Tibial artery (tissue), 4 donors: ENCODE measurements at regions not wholly inside any gene's neighbourhood (a gene's known extent, or its start where the extent isn't known, plus 50 kb on each side); places are given as distances from the start of the nearest gene placed in this dataset.

ENCODE experiments used
- DNase-seq, 2 donors: peaks; one replicate each; pipeline ENCODE4 v3.0.0-alpha.2; 2019
- H3K27ac ChIP-seq, 2 donors: fragments of 200-600 bp; sonication (generic) in 1 of 2; 1 replicate in 1 of 2; 2 replicates in 1 of 2; pipeline ENCODE4 v1.5.1; 2018 to 2019; ENCODE audit warnings: mild to moderate bottlenecking in 1 of 2
- H3K27me3 ChIP-seq, 2 donors: fragments of 200-600 bp; sonication (generic) in 1 of 2; one replicate each; pipeline versions ENCODE4 v1.5.1 to v1.6.0; 2016 to 2019
- H3K36me3 ChIP-seq, 3 donors: fragments of 200-600 bp; sonication (generic) in 2 of 3; one replicate each; pipeline ENCODE4 v1.5.1; 2016 to 2019; ENCODE audit warnings: mild to moderate bottlenecking in 2 of 3
- H3K4me1 ChIP-seq, 4 donors: fragments of 200-600 bp; sonication (generic) in 2 of 4; 1 replicate in 3 of 4; 2 replicates in 1 of 4; pipeline ENCODE4 v1.5.1; 2016 to 2019
- H3K4me3 ChIP-seq, 2 donors: fragments of 200-600 bp; sonication (generic) in 1 of 2; 1 replicate in 1 of 2; 2 replicates in 1 of 2; pipeline ENCODE4 v1.5.1; 2018 to 2019; ENCODE audit warnings: mild to moderate bottlenecking in 2 of 2
- H3K9me3 ChIP-seq, 3 donors: fragments of 200-600 bp; sonication (generic) in 1 of 3; one replicate each; pipeline ENCODE4 v1.5.1; 2016 to 2019
- CTCF ChIP-seq, 2 experiments: fragments of 200-600 bp in 1 of 2; fragments of 450-650 bp in 1 of 2; IDR thresholded peaks; one replicate each; pipeline ENCODE4 v1.5.1; 2017 to 2019; ENCODE audit warnings: antibody characterized with exemption in 2 of 2, mild to moderate bottlenecking in 1 of 2, moderate library complexity in 1 of 2
- intact Hi-C: fragments of 100-400 bp; cut with DNase I; formaldehyde crosslinking; loops from one replicate; pipeline ENCODE4 v1.15.0; 2023; ENCODE audit warnings: low total_unique reads

- peaks cover 0 to 6% (median 0%) of the 10 kb centered on the region in 3 donors for H3K36me3 ChIP-seq
- intact Hi-C loops: no loop called here
- no peak for TF ChIP-seq CTCF (IDR thresholded peaks at IDR 0.05)
- H3K27ac ChIP-seq: no peak overlapping the region
- peaks cover 0 to 10% (median 0%) of the 10 kb centered on the region in 4 donors for H3K4me1 ChIP-seq
- no peaks in the 10 kb centered on the region for H3K9me3 ChIP-seq
- no peak for DNase-seq
- H3K4me3 ChIP-seq: no peak overlapping the region
- no peaks in the 10 kb centered on the region for H3K27me3 ChIP-seq
Measured at GRCh38 chr4:20590849-20591248, 109.4 kb upstream of the PACRGL start.

- no peak overlapping the region for H3K27ac ChIP-seq
- H3K4me1 ChIP-seq: peaks cover 0 to 4% (median 0%) of the 10 kb centered on the region in 4 donors
- H3K36me3 ChIP-seq: peaks cover 0 to 6% (median 0%) of the 10 kb centered on the region in 3 donors
- no peaks in the 10 kb centered on the region for H3K27me3 ChIP-seq
- no peaks in the 10 kb centered on the region for H3K9me3 ChIP-seq
- TF ChIP-seq CTCF (IDR thresholded peaks at IDR 0.05): no peak
- intact Hi-C loops: no loop called here
- no peak overlapping the region for H3K4me3 ChIP-seq
- DNase-seq: no peak
Measured at GRCh38 chr4:20591571-20591970, 108.7 kb upstream of the PACRGL start.

- no peak for TF ChIP-seq CTCF (IDR thresholded peaks at IDR 0.05)
- no peak for DNase-seq
- intact Hi-C loops: no loop called here
Measured at GRCh38 chr4:20592013-20592412, 108.2 kb upstream of the PACRGL start.

GRCh38 chr4:20592663-20593062 lies 107.6 kb upstream of the PACRGL start:
- H3K27ac ChIP-seq: no peak overlapping the region
- peaks cover 0 to 7% (median 1%) of the 10 kb centered on the region in 3 donors for H3K36me3 ChIP-seq
- H3K4me1 ChIP-seq: peaks cover 0 to 4% (median 0%) of the 10 kb centered on the region in 4 donors
- DNase-seq: no peak
- intact Hi-C loops: no loop called here
- H3K4me3 ChIP-seq: no peak overlapping the region
- no peaks in the 10 kb centered on the region for H3K27me3 ChIP-seq
- no peaks in the 10 kb centered on the region for H3K9me3 ChIP-seq
- no peak for TF ChIP-seq CTCF (IDR thresholded peaks at IDR 0.05)

More at GRCh38 chr4:20592013-20592412, 108.2 kb upstream of the PACRGL start:
- Histone ChIP-seq H3K27ac (no peak overlapping the region), H3K9me3 (no peaks in the 10 kb centered on the region), H3K36me3 (peaks cover 0 to 6% (median 0%) of the 10 kb centered on the region in 3 donors), H3K4me1 (peaks cover 0 to 4% (median 0%) of the 10 kb centered on the region in 4 donors), H3K27me3 (no peaks in the 10 kb centered on the region), H3K4me3 (no peak overlapping the region)

GRCh38 chr4:20598626-20599025 lies 101.6 kb upstream of the PACRGL start:
- TF ChIP-seq CTCF (IDR thresholded peaks at IDR 0.05): no peak
- Histone ChIP-seq H3K9me3 (no peaks in the 10 kb centered on the region), H3K36me3 (peaks cover 6 to 16% (median 11%) of the 10 kb centered on the region in 3 donors), H3K4me1 (no peaks in the 10 kb centered on the region), H3K27ac (no peak overlapping the region), H3K4me3 (no peak overlapping the region), H3K27me3 (no peaks in the 10 kb centered on the region)
- intact Hi-C loops: no loop called here
- no peak for DNase-seq
